ENCODE measurements at regions not wholly inside any gene's neighbourhood (a gene's known extent, or its start where the extent isn't known, plus 50 kb on each side); places are given as distances from the start of the nearest gene placed in this dataset.
A peak's percentile ranks its signal among the peaks of the same experiment; 100 is the strongest.

DNA sequence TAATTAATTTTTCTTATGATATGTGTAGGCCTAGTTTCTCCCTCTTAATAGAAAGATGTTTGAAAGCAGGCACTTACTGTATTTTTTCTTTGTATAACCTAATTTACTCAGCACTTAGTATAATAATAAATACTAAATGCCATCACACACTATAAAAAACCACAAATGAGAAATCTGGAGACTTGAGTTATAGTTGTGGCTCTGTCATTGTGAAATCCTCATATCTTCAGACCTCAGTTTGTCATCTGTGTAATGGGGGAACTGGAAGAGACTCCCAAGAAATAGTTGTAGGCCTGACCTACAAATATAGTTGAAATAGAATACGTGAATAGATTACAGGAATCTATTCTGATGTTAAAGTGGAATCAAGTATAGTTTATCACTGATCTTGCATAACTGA is 287.6 kb upstream of the DPH6 start:
- Histone ChIP-seq H3K27ac (ENCODE audit: insufficient read depth, low read length, poor library complexity, severe bottlenecking) (no peak overlapping the region), H3K36me3 (ENCODE audit: control insufficient read depth, insufficient read depth, low read length) (no peaks in the 10 kb centered on the region)

DNA sequence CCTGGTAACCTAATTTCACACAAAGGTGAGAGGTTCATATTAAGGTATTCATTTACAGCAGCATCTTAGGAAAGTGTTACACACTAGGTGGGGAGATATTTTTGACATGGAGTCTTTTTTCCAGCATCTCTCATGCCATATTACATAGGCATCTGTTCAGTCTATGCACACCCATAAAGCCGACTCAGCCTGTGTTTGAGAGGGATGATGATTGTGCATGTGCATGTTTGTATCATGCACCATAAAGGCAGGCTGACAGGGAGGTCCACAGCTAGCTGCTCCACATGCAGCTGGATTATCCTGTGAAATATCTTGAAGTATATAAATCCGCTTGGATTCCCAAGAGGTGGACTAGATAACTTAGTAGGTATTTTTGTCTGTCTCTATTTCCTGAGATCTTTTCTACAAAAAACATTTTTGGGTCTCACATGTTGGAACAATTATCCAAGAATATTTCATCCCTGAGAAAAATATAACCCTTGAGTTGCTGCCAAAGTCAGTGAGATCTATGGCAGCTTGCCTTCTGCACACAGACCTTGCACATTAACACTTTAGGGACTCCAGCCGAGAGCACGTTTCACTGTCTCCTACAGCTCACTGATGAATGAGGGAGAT is 288.4 kb upstream of the DPH6 start:
- peaks cover 1 to 8% (median 4%) of the 10 kb centered on the region in 7 donors for H3K9me3 Mint-ChIP-seq
- no peaks in the 10 kb centered on the region for H3K4me1 Mint-ChIP-seq
- no peaks in the 10 kb centered on the region for H3K27me3 ChIP-seq (ENCODE audit: control insufficient read depth, insufficient read depth, low read length)
- no peak overlapping the region for H3K27ac Mint-ChIP-seq
- no peak overlapping the region for H3K27ac ChIP-seq (ENCODE audit: insufficient read depth, low read length, poor library complexity, severe bottlenecking)
- no peaks in the 10 kb centered on the region for H3K36me3 ChIP-seq (ENCODE audit: control insufficient read depth, insufficient read depth, low read length)
- H3K4me3 Mint-ChIP-seq = no peak overlapping the region
- no peaks in the 10 kb centered on the region for H3K9me3 ChIP-seq (ENCODE audit: control insufficient read depth in 2 of 2, low read length in 2 of 2)
- ATAC-seq (ENCODE audit: low read depth in 2 of 2) (no peak), DNase-seq (no peak)
- H3K27me3 Mint-ChIP-seq = no peaks in the 10 kb centered on the region
- no peaks in the 10 kb centered on the region for H3K4me1 ChIP-seq (ENCODE audit: control insufficient read depth, insufficient read depth, low read length, poor library complexity, severe bottlenecking)
- no peak overlapping the region for H3K4me3 ChIP-seq (ENCODE audit: low read depth, low read length)
- no peaks in the 10 kb centered on the region for H3K36me3 Mint-ChIP-seq

More for the DNA sequence above, 287.6 kb upstream of the DPH6 start:
- no peak overlapping the region for H3K4me3 ChIP-seq (ENCODE audit: low read depth, low read length)
- Mint-ChIP-seq H3K36me3 (no peaks in the 10 kb centered on the region), H3K4me1 (no peaks in the 10 kb centered on the region), H3K27ac (no peak overlapping the region), H3K4me3 (no peak overlapping the region), H3K9me3 (peaks cover 1 to 8% (median 4%) of the 10 kb centered on the region in 7 donors), H3K27me3 (no peaks in the 10 kb centered on the region)
- no peaks in the 10 kb centered on the region for H3K27me3 ChIP-seq (ENCODE audit: control insufficient read depth, insufficient read depth, low read length)
- DNase-seq = no peak
- ATAC-seq (ENCODE audit: low read depth in 2 of 2) = no peak
- H3K4me1 ChIP-seq (ENCODE audit: control insufficient read depth, insufficient read depth, low read length, poor library complexity, severe bottlenecking) = no peaks in the 10 kb centered on the region
- H3K9me3 ChIP-seq (ENCODE audit: control insufficient read depth in 2 of 2, low read length in 2 of 2) = no peaks in the 10 kb centered on the region

DNA sequence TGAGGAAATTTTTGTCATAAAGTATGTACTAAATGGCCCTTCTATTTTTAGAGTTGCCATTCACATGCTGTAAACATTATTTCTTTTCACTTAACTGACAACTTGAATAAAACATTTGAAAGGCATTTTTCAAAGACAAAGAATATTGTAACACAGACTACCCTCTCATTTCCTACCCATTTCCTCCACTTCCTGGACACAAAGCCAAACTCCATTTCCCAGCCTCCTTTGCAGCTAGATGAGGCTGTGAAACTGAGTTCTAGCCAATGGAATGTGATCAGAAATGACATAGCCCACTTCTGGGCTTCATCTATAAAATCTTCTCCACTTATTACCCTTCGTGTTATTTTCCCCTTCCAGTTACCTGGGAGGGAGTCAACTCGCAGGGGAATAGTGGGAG is 288.9 kb upstream of the DPH6 start:
- no peaks in the 10 kb centered on the region for H3K4me1 ChIP-seq (ENCODE audit: control insufficient read depth, insufficient read depth, low read length, poor library complexity, severe bottlenecking)
- Mint-ChIP-seq H3K27me3 (peaks cover 5% of the 10 kb centered on the region), H3K9me3 (peaks cover 1 to 8% (median 3%) of the 10 kb centered on the region in 7 donors), H3K27ac (no peak overlapping the region), H3K4me3 (no peak overlapping the region), H3K4me1 (no peaks in the 10 kb centered on the region), H3K36me3 (no peaks in the 10 kb centered on the region)
- H3K36me3 ChIP-seq (ENCODE audit: control insufficient read depth, insufficient read depth, low read length) = no peaks in the 10 kb centered on the region
- no peak for ATAC-seq (ENCODE audit: low read depth in 2 of 2)
- no peak overlapping the region for H3K4me3 ChIP-seq (ENCODE audit: low read depth, low read length)
- H3K27ac ChIP-seq (ENCODE audit: insufficient read depth, low read length, poor library complexity, severe bottlenecking) = no peak overlapping the region
- DNase-seq = no peak
- no peaks in the 10 kb centered on the region for H3K27me3 ChIP-seq (ENCODE audit: control insufficient read depth, insufficient read depth, low read length)
- no peaks in the 10 kb centered on the region for H3K9me3 ChIP-seq (ENCODE audit: control insufficient read depth in 2 of 2, low read length in 2 of 2)

DNA sequence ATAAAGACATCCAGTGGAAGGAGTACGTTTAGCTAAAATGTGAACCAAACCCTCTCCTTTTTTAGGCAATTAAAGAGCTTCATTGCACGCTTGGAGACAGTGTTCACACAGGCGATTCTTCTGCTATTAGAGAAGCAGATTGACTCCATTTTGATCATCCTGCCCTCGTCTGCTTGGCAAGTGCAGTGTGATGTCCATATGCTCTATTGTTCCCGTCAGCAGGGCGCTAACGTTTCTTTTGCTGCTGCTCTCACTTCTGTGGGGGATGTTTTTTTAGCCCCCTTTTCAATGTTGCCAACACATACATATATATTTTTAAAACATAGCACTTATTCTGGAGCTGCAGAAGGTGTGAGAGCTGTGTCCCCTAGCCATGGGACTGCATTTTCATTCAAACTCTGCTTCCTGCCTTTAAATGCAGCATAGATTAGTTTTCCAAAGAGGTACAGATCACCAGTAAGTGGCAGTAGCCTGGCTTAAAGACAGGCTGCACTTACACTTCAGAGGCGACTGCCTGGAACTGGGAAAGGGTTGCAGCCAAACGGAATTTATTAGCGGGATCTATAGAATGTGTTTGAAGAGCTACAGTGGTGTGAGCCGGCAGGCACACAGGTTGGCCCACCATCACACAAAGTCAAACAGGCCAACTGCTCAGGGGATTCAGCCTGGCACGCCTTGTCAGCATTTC is 292.6 kb upstream of the DPH6 start:
- Mint-ChIP-seq H3K9me3 (peaks cover 0 to 4% (median 0%) of the 10 kb centered on the region in 7 donors), H3K27me3 (peaks cover 6% of the 10 kb centered on the region), H3K4me3 (no peak overlapping the region), H3K36me3 (no peaks in the 10 kb centered on the region), H3K27ac (peak overlapping the region in 1 of 3 donors; percentile 35), H3K4me1 (no peaks in the 10 kb centered on the region)
- Histone ChIP-seq H3K4me3 (ENCODE audit: low read depth, low read length) (no peak overlapping the region), H3K36me3 (ENCODE audit: control insufficient read depth, insufficient read depth, low read length) (no peaks in the 10 kb centered on the region), H3K4me1 (ENCODE audit: control insufficient read depth, insufficient read depth, low read length, poor library complexity, severe bottlenecking) (no peaks in the 10 kb centered on the region), H3K9me3 (ENCODE audit: control insufficient read depth in 2 of 2, low read length in 2 of 2) (no peaks in the 10 kb centered on the region), H3K27ac (ENCODE audit: insufficient read depth, low read length, poor library complexity, severe bottlenecking) (no peak overlapping the region), H3K27me3 (ENCODE audit: control insufficient read depth, insufficient read depth, low read length) (no peaks in the 10 kb centered on the region)
- no peak for DNase-seq
- no peak for ATAC-seq (ENCODE audit: low read depth in 2 of 2)

DNA sequence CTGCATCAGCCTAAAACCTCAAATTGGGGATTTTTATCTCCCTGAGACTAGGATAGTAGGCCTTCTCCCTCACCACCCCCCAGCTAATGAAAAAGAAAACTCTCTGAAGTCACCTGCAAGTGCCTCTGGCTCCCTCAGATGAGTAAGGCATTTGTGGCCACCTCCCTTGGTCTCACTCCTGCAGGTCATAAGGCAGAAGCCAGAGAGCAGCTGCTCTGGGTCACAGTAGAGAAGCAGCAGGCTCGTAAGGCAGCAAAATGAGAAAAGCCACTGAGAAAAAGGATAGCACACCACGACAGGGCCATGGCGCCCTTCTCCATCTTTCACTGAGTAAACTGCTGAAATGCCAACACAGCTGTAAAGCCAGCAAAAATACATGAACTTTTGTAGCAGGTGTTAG is 296.7 kb upstream of the DPH6 start:
- no peak overlapping the region for H3K27ac ChIP-seq (ENCODE audit: insufficient read depth, low read length, poor library complexity, severe bottlenecking)
- H3K4me3 Mint-ChIP-seq = no peak overlapping the region

DNA sequence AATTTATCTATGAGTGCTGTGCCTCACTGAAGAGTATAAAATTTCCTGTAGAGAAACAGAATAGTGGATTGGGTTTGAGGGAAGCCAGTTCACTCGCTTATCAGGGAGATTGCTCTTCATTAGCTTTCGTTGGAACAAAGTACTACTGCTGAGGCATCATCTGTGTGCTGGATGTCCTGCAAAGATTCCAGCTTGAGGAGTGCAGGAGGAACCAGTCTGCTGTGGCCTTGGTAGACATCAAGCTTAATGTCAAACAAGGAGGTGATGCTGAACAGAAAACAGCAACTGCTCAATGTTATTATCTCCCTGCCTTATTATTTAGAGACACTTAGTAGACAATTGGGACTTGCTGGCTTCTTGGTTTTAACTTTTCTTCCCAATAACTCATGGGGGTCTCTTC is 297.5 kb upstream of the DPH6 start:
- no peak for ATAC-seq (ENCODE audit: low read depth in 2 of 2)
- H3K27me3 Mint-ChIP-seq = peaks cover 6% of the 10 kb centered on the region
- H3K4me1 ChIP-seq (ENCODE audit: control insufficient read depth, insufficient read depth, low read length, poor library complexity, severe bottlenecking) = no peaks in the 10 kb centered on the region

More for the DNA sequence above, 296.7 kb upstream of the DPH6 start:
- DNase-seq = no peak
- Mint-ChIP-seq H3K9me3 (peaks cover 0 to 5% (median 0%) of the 10 kb centered on the region in 7 donors), H3K4me1 (no peaks in the 10 kb centered on the region), H3K27ac (no peak overlapping the region), H3K36me3 (no peaks in the 10 kb centered on the region), H3K27me3 (peaks cover 6% of the 10 kb centered on the region)
- H3K4me1 ChIP-seq (ENCODE audit: control insufficient read depth, insufficient read depth, low read length, poor library complexity, severe bottlenecking) = no peaks in the 10 kb centered on the region
- H3K9me3 ChIP-seq (ENCODE audit: control insufficient read depth in 2 of 2, low read length in 2 of 2) = no peaks in the 10 kb centered on the region
- no peaks in the 10 kb centered on the region for H3K27me3 ChIP-seq (ENCODE audit: control insufficient read depth, insufficient read depth, low read length)
- H3K36me3 ChIP-seq (ENCODE audit: control insufficient read depth, insufficient read depth, low read length) = no peaks in the 10 kb centered on the region
- no peak for ATAC-seq (ENCODE audit: low read depth in 2 of 2)
- no peak overlapping the region for H3K4me3 ChIP-seq (ENCODE audit: low read depth, low read length)

DNA sequence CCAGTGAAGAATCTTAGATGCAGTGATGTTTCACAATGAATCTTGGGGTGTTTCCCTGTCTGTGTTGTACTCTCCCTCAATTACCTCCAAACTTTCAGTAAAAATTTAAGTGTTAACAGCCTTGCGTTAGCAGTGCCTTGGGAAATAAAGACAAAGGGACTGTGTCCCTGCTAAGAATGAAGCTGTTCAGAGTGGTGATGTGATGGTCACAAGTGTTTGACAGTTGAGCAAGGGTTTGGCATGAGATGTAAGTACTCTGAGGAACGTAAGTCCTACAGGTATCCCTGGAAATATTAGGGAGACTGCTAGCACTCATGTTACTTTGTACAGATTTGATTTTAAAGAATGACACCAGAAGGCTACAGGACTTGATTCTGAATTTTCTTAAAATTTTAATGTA is 304.3 kb upstream of the DPH6 start:
- Mint-ChIP-seq H3K4me3 (no peak overlapping the region), H3K27me3 (no peaks in the 10 kb centered on the region), H3K36me3 (no peaks in the 10 kb centered on the region), H3K9me3 (peaks cover 0 to 5% (median 2%) of the 10 kb centered on the region in 7 donors), H3K27ac (no peak overlapping the region), H3K4me1 (no peaks in the 10 kb centered on the region)
- ATAC-seq (ENCODE audit: low read depth in 2 of 2) = no peak
- Histone ChIP-seq H3K27ac (ENCODE audit: insufficient read depth, low read length, poor library complexity, severe bottlenecking) (no peak overlapping the region), H3K9me3 (ENCODE audit: control insufficient read depth in 2 of 2, low read length in 2 of 2) (no peaks in the 10 kb centered on the region), H3K4me1 (ENCODE audit: control insufficient read depth, insufficient read depth, low read length, poor library complexity, severe bottlenecking) (no peaks in the 10 kb centered on the region), H3K36me3 (ENCODE audit: control insufficient read depth, insufficient read depth, low read length) (no peaks in the 10 kb centered on the region), H3K27me3 (ENCODE audit: control insufficient read depth, insufficient read depth, low read length) (no peaks in the 10 kb centered on the region), H3K4me3 (ENCODE audit: low read depth, low read length) (no peak overlapping the region)
- no peak for DNase-seq

More for the DNA sequence above, 297.5 kb upstream of the DPH6 start:
- H3K9me3 ChIP-seq (ENCODE audit: control insufficient read depth in 2 of 2, low read length in 2 of 2) = no peaks in the 10 kb centered on the region
- DNase-seq = no peak
- H3K4me3 Mint-ChIP-seq = no peak overlapping the region
- no peak overlapping the region for H3K27ac Mint-ChIP-seq
- H3K4me1 Mint-ChIP-seq = no peaks in the 10 kb centered on the region
- H3K4me3 ChIP-seq (ENCODE audit: low read depth, low read length) = no peak overlapping the region
- H3K36me3 Mint-ChIP-seq = no peaks in the 10 kb centered on the region
- H3K36me3 ChIP-seq (ENCODE audit: control insufficient read depth, insufficient read depth, low read length) = no peaks in the 10 kb centered on the region
- H3K27me3 ChIP-seq (ENCODE audit: control insufficient read depth, insufficient read depth, low read length) = no peaks in the 10 kb centered on the region
- H3K27ac ChIP-seq (ENCODE audit: insufficient read depth, low read length, poor library complexity, severe bottlenecking) = no peak overlapping the region
- peaks cover 0 to 5% (median 0%) of the 10 kb centered on the region in 7 donors for H3K9me3 Mint-ChIP-seq

DNA sequence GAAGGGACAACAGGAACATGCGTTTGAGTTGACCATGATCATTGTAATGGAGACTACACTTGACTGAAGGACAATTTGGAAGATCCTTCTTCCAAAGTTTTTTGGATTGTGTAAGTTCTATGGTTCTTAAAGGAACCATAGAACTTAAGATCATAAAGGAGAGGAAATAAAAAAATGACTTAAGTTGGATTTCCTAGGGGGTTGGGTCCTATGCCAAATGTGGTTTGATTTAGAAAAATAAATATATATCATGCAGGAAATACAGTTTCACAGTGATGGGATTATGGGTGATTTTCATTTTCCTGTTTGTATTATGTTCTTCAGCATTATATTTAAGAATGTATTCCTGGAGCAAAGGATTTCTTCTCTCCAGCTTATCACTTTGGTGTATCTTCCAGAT is 305.5 kb upstream of the DPH6 start:
- Mint-ChIP-seq H3K27me3 (no peaks in the 10 kb centered on the region), H3K27ac (no peak overlapping the region), H3K36me3 (no peaks in the 10 kb centered on the region), H3K4me1 (no peaks in the 10 kb centered on the region), H3K4me3 (no peak overlapping the region), H3K9me3 (peaks cover 0 to 4% (median 2%) of the 10 kb centered on the region in 7 donors)
- Histone ChIP-seq H3K9me3 (ENCODE audit: control insufficient read depth in 2 of 2, low read length in 2 of 2) (no peaks in the 10 kb centered on the region), H3K36me3 (ENCODE audit: control insufficient read depth, insufficient read depth, low read length) (no peaks in the 10 kb centered on the region), H3K4me3 (ENCODE audit: low read depth, low read length) (no peak overlapping the region), H3K4me1 (ENCODE audit: control insufficient read depth, insufficient read depth, low read length, poor library complexity, severe bottlenecking) (no peaks in the 10 kb centered on the region), H3K27ac (ENCODE audit: insufficient read depth, low read length, poor library complexity, severe bottlenecking) (no peak overlapping the region), H3K27me3 (ENCODE audit: control insufficient read depth, insufficient read depth, low read length) (no peaks in the 10 kb centered on the region)
- DNase-seq = no peak
- no peak for ATAC-seq (ENCODE audit: low read depth in 2 of 2)

Measured in CD4-positive, CD25-positive, alpha-beta regulatory T cell (primary cell).